Fibroblast of the aortic adventitia (primary cell): ENCODE measurements at regions not wholly inside any gene's neighbourhood (a gene's known extent, or its start where the extent isn't known, plus 50 kb on each side); places are given as distances from the start of the nearest gene placed in this dataset.
A peak's percentile ranks its signal among the peaks of the same experiment; 100 is the strongest.

Source experiments
- DNase-seq: peaks from one replicate; pipeline ENCODE4 v3.0.0-alpha.2; 2010; ENCODE audit warnings: low read depth
- H3K4me3 ChIP-seq: 2 replicates; pipeline ENCODE4 v1.5.1; 2011; ENCODE audit warnings: low read depth, mild to moderate bottlenecking, control low read depth, low read length, moderate library complexity
- CTCF ChIP-seq: IDR thresholded peaks from 2 replicates; pipeline ENCODE4 v1.5.1; 2011; ENCODE audit warnings: mild to moderate bottlenecking, low read length, control low read depth, inconsistent platforms; ENCODE audit not compliant: insufficient read depth

- H3K4me3 ChIP-seq: no peak overlapping the region
- no peak for TF ChIP-seq CTCF
- DNase-seq: no peak
Measured at GRCh38 chr5:2136728-2137333, 254.1 kb upstream of the IRX4 start.

- TF ChIP-seq CTCF: no peak
- no peak overlapping the region for H3K4me3 ChIP-seq
- DNase-seq: no peak
Measured at GRCh38 chr5:2135833-2136232, 253.1 kb upstream of the IRX4 start.

GRCh38 chr5:2135354-2135753 is 252.6 kb upstream of the IRX4 start:
- TF ChIP-seq CTCF: no peak
- no peak for DNase-seq
- no peak overlapping the region for H3K4me3 ChIP-seq

- no peak overlapping the region for H3K4me3 ChIP-seq
- TF ChIP-seq CTCF: no peak
- peak; percentile 2 for DNase-seq
Measured at GRCh38 chr5:2134543-2135292, 252.0 kb upstream of the IRX4 start.

- no peak for DNase-seq
- H3K4me3 ChIP-seq: no peak overlapping the region
- TF ChIP-seq CTCF: no peak
Measured at GRCh38 chr5:2133936-2134335, 251.2 kb upstream of the IRX4 start.

GRCh38 chr5:2133080-2133479 is 250.4 kb upstream of the IRX4 start:
- DNase-seq: peak; percentile 13
- no peak for TF ChIP-seq CTCF
- no peak overlapping the region for H3K4me3 ChIP-seq
